Myocyte (in vitro differentiated cells): ENCODE measurements at regions not wholly inside any gene's neighbourhood (a gene's known extent, or its start where the extent isn't known, plus 50 kb on each side); places are given as distances from the start of the nearest gene placed in this dataset.
A peak's percentile ranks its signal among the peaks of the same experiment; 100 is the strongest.

Experiments used
- DNase-seq: peaks from one replicate; pipeline ENCODE4 v3.0.0-alpha.2; 2012; ENCODE audit warnings: low read depth

- no peak for DNase-seq
Observed at GRCh38 chr15:66615846-66616245, 50.0 kb upstream of the LCTL start.

DNA sequence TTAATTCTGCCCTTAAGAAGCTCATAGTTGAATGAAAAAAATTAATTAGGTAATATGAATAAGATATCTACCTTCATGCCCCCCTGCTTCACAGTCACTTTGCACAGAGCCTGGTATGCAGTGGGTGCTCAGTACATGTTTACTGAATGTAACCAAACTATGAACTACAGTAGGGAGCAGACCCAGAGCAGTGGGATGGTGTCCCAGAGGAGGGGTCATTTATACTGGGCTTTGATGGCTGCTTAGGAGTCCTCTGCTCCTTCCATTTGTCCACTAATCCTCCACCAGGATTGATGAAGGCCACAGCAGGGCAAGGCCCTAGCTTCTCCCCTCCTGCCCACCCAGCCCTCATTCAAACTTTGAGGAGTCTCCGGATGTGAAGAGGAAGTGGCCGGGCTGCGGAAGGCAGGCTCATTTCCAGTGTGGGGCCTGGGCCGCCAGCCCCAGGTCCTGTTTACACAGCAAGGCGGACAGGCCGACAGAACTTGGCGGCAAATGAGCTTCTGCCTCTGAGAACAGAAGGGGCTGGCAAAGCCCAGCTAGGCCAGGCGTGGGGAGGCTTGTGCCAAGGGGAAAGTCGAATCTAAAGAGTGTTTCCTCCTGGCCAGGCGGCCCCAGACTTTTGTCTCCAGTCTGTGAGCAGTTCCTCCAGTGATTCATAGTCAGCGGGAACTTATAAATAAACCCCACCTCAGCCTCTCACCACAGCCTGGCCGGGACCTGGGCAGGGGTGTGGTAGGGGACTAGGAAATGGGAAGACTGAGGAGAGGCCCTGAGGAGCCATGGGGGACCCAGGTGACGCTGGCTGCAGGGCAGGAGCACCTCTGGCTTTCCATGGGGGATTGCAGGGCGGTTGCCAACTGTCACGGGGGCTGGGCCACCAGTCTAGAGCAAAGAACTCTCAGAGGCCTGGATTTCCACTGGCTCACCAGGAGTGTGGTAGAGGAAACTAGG is 51.6 kb upstream of the LCTL start:
- peak; percentile 75 for DNase-seq

DNA sequence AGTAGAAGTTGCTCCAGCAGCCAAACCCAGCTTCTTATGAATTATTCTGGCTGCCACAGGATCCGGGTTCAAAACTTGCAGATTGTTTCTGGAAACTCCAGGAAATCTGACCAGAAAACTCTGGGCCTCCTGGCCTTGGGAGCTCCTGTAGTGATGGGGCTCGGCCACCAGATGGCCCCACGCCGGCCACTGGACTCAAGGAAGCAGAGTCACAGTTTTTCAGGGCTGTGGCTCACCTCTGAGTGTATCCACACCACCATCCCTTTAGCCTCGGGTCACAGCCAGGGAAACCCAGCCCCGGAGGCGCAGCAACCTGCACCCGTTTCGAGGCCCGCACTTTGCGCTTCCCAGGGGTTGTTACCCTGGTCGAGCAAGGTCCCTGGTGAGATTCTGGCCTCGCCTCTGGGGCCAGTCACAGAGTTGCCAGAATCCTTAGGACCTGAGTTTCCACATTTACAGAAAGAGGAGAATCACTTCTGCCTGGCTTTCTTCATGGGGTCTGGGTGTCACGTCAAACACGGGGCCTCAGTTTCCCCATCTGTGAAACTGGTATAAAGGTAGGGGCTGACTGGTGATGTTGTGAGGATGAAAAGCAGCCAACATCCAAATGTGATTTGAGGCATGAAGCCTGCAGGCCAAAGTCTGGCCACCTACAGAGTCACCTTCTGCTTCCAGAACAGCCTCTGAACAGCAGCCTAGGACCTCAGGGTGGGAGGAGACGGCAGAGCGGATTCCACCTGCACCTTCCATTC is 53.5 kb upstream of the LCTL start:
- DNase-seq, result peak; percentile 74

DNA sequence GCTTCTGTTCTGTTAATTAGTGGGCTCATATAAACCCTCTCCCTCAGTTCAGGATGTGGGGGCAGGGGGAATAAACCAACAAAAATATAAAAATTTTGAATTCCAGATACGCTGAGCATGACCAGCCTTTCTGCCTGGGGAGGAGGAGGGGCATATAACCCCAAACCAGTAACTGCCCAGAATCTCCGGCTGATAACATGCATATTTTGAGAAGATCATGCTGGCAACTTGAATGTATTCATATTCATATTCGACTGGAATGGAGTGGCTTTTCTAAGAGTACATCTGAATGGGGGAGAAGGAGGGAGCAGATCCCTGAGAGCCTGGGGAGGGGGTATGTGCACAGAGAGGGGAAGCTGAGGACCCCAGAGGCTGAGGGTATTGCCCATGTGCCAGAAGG is 54.5 kb upstream of the LCTL start:
- DNase-seq, result no peak

GRCh38 chr15:66620744-66621344 is 55.0 kb upstream of the LCTL start:
- DNase-seq, result no peak

DNA sequence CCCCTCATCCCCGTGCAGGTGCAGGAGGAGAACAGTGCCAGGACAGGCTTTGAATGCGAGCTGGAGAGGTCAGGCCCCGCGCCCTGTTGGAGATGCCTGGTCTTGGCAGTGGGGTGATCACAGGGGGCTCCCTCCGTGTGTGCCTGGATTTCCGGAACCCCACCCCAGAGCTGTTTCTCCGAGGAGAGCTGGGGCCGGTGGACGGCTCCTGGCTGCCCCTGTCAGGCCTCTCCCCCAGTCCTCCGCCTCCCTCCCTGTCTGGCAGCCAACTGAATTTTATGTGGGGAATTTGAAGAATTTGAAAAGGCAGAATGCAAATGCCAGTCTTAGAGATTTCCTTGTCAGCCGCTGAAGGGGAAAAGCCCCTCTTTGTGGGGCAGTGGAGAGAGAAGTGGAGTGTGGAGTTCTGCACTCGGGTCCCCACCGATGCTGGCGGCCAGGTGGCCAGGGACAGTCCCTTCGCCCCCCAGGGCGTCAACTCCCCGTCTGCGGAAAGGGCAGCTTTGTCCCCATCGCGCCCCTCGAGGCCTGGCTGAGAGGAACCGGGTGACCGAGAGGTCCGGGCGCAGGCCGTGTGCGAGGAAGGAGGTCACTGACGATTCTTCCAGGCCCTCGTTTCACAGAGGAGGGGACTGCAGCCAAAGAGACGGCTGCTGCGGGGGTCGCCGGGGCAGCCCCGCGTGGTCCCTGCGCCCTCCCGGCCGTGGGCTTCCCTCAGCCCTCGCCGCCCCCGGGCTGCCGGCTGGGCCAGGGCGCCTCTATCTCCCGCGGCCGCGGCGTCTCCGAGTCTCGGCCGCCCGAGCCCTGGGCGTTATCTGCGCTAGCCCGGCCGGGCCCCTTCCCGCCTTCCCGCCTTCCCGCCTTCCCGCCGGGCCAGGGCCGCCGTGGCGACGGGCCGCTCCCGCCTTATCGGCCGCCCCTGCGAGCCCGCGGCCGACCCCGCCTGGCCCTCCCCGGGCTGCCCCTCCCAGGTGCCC is 56.0 kb upstream of the LCTL start:
- no peak for DNase-seq

DNA sequence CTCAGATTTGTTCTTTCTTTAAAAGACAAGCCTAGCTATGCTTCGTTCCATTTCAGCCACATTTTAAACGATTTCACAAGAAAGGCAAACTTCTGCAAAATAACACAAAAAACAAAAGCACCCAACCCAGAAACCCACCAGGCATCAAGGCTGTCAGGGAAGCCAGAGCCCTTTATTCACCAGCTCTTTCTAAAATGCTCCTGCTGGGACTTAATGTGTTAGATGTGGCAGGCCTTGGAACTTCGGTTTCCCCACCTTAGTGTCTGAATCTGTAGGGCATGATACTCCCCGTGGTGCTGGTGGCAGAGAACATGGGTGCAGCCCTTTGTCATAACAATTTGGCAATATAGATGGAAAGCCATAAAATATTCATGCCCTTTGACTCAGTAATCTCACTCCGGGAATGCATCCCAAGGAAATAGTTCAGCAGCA is 56.8 kb upstream of the LCTL start:
- DNase-seq, result no peak

- DNase-seq, result no peak
Observed at GRCh38 chr15:66623801-66624453, 58.1 kb upstream of the LCTL start.

- DNase-seq, result no peak
Observed at GRCh38 chr15:66625531-66625930, 59.7 kb upstream of the LCTL start.

DNA sequence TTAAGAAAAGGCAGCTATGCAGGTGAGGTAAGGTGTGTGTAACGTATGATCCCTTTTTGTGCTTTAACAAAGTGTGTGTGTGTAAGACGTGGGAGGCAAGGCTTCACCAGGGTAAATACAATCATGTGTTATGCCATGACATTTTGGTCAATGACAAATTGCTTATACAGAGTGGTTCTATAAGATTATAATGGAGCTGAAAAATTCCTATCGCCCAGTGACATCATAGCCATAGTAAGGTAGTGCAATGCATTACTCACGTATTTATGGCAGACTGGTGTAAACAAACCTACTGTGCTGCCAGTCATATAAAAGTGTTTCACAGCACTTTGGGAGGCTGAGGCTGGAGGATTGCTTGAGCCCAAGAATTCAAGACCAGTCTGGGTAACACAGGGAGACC is 60.2 kb upstream of the LCTL start:
- DNase-seq, result no peak

- no peak for DNase-seq
Observed at GRCh38 chr15:66628976-66629723, 63.4 kb upstream of the LCTL start.

GRCh38 chr15:66629817-66630576 is 64.2 kb upstream of the LCTL start:
- DNase-seq, result no peak

GRCh38 chr15:66630801-66631351 is 65.1 kb upstream of the LCTL start:
- DNase-seq, result no peak

- no peak for DNase-seq
Observed at GRCh38 chr15:66631616-66632263, 65.9 kb upstream of the LCTL start.

DNA sequence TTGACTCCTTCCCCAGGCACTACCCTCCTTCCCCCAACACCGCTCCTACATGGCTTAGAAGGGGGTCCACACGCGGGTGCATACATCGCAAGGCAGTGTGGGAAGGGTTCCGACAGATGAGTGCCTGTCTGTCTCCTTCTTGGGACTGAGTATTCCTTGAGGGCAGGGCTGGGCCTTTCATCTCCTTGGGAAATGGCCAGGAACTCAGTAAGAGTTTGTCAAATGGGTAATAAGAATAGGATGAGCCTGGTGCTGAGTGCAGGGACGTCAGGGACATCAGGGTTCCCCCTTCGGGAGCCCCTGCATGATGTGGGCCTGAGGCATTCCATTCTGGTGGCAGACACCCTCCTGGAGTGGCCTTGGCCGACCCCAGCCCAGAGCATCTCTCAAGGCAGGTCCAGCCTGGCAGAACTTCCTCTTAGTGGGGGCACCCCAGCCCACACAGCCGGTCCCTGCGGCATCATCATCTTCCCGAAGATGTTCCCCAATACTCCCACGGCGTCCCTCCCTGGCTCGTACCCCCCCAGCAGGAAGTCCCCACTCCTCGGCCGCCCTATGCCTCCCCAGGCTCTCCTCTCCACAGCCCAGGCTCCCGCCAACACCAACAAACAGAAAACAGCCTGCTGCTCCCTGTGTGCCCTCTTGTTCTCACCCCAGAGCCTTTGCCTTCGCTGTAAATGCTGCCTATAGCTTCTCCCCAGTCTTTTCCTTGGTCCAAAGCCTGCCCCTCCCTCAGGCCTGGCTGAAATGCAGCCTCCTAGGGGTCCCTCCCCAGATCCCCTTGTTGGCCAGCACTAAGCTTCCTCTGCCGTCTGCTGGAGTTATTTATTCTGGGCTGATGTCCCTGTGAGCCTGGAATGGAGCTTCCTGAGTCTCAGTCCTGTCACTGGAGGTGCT is 67.5 kb upstream of the LCTL start:
- DNase-seq, result no peak

GRCh38 chr15:66633938-66634250 is 68.1 kb upstream of the LCTL start:
- no peak for DNase-seq

DNA sequence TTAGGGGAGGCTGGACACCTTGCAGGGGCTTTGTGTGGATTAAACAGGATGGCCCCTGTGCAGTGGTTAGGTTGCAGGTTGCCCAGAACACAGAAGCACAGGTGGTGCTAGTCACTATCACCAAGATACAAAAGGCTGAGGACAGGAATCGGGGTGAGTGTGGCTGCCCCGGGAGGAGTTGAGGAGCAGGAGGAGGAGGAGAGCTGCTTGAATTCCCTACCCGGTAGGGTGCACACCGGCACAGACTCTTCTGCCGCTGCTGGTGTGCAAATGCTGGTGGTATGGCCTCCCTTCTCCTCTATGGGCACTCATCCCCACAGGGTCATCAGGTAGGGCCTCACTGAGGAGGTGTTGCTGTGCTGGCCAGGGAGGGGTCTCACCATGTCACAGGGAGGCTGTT is 67.5 kb upstream of the SMAD6 start:
- no peak for DNase-seq
